Amniotic epithelial cell (primary cell): ENCODE measurements at regions not wholly inside any gene's neighbourhood (a gene's known extent, or its start where the extent isn't known, plus 50 kb on each side); places are given as distances from the start of the nearest gene placed in this dataset.
A peak's percentile ranks its signal among the peaks of the same experiment; 100 is the strongest.
"Not testable (repeated sequence)": the region's sequence is repeated elsewhere in the genome, so short reads cannot be mapped to it uniquely, and the experiment has no call there.

Source experiments
- DNase-seq: peaks from one replicate; pipeline ENCODE4 v3.0.0-alpha.2; 2010; ENCODE audit warnings: low read depth

DNA sequence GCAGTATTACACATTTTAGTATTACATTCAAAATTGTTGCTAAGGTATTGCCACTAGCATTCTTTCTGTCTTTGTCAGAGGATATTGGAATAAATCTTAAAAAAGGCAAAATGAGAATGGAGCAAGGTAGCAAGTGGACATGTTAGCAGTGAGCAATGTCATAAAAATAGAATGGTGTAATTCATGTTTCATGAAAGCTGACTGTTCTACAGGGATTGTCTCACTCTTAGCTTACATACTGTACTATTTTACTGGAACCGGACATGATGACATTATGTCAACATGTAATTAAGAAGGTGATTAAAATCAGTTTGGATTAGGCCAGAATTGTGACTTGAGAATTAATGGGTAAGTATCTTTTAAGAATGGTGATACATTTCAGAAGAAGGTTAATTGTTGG lies 1086.2 kb downstream of the STIM2 start:
- no peak for DNase-seq

DNA sequence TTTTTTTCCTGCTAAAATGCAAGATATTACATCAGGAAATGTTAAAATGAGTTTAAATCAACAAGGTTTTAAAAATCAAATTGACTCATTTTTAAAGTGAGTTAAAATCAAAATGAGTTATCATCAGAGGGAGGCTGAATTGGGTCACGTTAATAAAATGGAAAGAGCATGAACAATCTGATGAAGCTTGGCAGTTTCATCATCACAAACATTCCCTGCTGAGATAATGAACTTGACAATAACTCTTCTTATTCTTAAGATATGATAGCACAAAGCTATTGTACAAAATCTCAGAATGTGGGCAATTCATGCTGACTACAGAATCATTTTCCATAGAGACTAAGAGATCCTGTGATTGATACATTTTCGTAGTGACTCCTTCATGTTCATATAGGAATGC lies 1086.7 kb downstream of the STIM2 start:
- DNase-seq, result peak; percentile 76

DNA sequence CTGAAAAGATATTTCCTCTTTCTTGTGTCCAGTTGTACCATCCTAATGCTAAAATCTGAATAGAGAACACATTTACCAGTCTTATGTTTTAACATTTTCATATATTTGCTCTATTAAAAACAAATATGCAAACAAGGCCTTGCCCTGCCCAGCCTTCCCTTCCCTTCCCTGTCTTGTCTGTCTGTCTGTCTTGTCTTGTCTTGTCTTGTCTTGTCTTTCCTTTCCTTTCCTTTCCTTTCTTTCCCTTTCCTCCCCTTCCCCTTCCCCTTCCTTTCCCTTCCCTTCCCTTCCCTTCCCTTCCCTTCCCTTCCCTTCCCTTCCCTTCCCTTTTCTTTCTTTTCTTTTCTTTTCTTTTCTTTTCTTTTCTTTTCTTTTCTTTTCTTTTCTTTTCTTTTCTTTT lies 1103.5 kb downstream of the STIM2 start:
- DNase-seq, result no peak

GRCh38 chr4:27966664-27967063 lies 1106.0 kb downstream of the STIM2 start:
- no peak for DNase-seq

DNA sequence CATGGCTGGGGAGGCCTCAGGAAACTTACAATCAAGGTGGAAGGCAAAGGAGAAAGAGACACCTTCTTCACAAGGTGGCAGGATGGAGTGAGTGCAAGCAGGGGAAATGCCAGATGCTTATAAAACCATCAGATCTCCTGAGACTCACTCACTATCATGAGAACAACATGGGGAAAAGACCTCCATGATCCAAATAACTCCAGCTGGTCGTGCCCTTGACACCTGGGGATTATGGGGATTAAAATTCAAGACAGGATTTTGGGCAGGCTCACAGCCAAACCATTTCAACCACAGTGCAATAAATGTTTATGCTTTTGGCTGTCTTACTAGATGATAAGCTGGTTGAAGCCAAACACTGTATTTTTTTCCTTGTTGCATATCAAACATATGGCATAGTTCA lies 1112.4 kb downstream of the STIM2 start:
- peak; percentile 65 for DNase-seq

DNA sequence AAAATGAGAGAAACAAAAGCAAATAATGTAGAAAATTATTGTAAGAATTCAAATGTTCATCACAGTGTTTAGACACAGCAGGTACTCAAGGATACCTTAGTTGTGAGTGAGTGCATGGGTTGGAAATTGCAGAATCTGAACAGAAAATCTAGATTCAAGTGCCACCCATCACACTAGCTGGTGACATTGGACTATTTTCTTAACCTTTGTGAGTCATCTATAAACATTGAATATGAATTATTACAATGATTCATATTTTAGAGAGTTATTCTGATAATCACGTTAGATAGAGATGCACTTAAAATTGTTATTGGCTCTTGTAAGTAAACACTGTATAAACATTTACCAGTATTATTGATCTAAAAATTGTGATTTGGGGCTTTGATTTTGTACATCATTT lies 1113.1 kb downstream of the STIM2 start:
- no peak for DNase-seq

DNA sequence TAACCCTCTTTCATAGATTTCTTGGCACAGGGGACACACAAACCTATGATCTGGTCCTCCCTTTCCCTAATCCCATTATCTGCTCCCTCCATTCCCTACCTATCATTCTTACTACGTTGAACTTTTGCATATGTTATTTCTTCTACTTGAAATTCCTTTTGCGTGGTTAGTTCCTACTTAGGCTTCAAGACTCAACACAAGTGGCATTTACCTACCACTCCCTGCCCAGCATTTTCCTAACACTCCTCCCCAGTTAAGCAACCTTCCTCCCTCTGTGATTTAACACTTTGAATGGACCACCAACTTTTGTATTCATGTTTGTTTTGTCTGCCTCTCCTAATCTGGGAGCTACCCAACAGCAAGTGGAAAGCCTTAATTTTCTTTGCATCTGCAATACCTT lies 1113.7 kb downstream of the STIM2 start:
- no peak for DNase-seq

GRCh38 chr4:27974881-27975280 lies 1114.2 kb downstream of the STIM2 start:
- not testable (repeated sequence) for DNase-seq

DNA sequence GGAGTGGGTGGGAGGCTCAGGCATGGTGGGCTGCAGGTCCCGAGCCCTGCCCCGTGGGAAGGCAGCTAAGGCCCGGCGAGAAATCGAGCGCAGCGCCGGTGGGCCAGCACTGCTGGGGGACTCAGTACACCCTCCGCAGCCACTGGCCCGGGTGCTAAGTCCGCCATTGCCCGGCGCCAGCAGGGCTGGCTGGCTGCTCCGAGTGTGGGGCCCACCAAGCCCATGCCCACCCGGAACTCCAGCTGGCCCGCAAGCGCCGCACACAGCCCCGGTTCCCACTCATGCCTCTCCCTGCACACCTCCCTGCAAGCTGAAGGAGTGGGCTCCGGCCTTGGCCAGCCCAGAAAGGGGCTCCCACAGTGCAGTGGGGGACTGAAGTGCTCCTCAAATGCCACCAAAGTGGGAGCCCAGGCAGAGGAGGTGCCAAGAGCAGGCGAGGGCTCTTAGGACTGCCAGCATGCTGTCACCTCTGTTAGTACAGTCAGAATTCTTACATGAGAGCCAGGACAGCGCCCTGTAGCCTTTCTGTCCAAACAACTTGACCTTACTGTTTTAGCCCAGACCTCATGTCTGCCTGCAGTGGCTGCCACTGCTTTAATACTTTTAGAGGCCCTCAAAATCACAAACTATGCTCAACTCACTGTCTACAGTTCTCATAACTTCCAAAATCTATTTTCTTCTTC lies 1117.9 kb downstream of the STIM2 start:
- not testable (repeated sequence) for DNase-seq

DNA sequence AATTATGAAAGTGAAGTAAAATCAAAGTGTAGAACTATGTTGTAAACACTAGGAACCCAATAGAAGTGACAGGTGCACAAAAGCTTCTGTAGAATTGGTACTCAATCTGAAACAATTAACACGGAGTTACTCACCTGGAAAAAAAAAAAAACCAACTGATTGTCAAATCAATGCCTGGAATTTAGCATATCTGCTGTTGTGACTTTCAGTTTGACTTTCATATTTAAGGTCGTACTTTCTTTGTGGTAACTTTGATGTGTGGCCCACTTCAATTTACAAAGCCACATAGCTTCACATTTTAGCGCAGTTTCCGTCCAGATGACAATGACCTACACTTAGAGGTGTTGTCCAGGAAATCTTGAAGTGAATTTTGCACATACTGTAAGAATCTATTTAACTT lies 1124.9 kb downstream of the STIM2 start:
- no peak for DNase-seq

DNA sequence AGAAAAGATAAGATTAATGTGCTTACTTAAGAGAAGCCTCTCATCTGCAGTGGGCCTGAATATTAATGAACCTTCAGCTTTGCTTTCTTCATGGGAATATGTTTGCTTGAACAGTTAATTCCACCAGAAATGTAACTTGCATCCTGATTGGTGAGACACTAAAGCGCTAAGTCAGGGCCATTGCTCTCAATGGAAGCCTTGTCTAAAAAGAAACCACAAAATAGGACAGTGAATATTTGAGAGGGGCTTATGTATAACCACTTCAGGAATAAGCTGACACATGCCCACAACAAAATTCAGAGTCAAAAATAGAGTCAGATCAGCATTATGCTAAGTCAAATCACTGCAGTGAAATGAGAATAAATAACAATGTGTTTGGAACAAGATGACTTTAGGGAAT lies 1125.8 kb downstream of the STIM2 start:
- peak; percentile 31 for DNase-seq

DNA sequence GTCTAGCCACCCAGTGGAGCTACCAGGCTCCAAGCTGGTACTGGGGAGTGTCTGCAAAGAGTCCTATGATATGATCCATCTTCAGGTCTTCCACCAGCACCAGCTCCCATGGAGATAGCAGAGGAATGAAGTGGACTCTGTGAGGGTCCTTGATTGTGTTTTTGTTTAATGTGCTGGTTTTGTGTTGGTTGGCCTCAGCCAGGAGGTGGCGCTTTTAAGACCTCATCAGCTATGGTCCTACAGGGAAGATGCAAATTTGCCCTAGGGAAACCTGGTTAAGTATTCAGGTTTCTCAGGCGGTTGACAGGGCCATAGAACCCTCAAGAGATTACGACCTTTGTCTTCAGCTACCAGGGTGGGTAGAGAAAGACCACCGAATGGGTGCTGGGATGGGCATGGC lies 1141.1 kb downstream of the STIM2 start:
- no peak for DNase-seq

DNA sequence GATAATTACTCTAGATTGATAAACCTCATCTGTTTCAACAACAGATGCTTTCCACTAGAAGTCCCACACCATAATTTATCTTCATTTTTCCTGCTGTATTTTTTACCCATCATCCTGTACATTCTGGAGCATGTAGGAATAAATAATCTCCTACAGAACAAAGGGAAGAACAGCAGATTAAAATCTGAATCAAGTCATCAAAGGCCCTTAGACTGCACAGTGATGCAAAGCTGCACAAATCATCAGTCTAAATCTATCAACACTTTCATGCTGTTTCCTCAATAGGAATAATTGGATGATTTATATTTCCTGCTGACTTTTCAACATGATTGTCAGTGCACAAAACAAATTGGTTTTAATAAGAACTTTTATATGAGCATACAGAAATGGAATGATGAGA lies 1143.9 kb downstream of the STIM2 start:
- no peak for DNase-seq

GRCh38 chr4:28006021-28006420 lies 1145.4 kb downstream of the STIM2 start:
- DNase-seq, result no peak

DNA sequence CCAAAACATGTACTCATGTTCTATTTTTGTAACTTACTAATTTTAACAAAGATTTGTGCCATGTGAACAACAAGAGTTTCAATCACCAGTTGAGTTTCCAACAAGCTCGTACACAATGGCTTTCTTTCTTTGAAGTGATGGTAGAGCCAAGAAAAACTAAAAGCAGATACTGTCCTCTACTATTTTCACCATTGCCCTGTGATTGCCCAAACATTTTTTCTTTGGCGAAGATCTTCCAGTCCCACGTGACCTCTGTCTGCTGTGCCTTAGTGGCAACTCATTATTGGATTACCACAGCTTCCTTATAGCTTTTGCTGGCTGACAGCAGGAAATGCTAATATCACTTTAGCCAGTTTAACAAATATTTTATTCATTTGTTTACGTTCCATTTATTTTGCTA lies 1147.1 kb downstream of the STIM2 start:
- no peak for DNase-seq

- peak; percentile 56 for DNase-seq
These were observed 1148.9 kb downstream of the STIM2 start for GRCh38 chr4:28009541-28009940.

GRCh38 chr4:28010577-28011240 lies 1150.1 kb downstream of the STIM2 start:
- peak; percentile 87 for DNase-seq

DNA sequence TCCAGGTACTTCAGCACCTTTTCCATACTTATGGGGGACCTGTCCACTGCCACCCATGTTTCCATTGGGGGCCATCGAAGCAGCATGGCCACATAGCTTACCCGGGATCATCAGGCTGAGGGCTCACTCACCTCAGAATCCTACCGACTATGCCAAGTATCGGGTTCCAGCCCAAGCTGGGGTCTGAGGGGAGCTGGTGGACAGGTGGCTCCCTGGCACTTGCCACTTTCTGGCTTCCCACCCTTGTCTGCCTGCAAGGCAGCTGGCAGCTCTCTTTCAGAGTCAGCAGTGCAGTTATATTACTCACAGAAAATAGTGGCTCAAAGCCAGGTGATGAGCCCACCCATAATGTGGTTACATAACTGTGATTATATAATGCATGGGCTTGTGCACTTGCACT lies 1153.8 kb downstream of the STIM2 start:
- DNase-seq, result peak; percentile 29

DNA sequence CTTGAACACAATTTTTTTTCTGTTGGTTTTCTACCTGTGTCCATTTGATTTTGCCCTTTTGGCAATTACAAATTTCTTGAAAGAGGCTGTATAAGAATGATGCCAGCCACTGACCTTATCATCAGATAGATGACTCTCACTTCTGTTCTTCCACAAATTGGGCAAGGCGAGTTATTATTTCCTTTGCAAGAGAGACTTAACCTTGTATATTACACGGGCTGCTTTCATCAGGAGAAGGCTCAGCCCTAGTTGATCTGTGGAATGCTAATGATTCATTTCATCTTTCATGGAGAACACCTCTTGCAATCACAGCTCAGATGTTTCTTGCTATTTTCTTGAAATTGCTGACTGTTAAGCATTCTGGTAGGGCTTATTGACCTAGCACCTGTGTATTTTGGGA lies 1155.4 kb downstream of the STIM2 start:
- DNase-seq, result peak; percentile 68

- DNase-seq, result peak; percentile 77
These were observed 1177.6 kb downstream of the STIM2 start for GRCh38 chr4:28038253-28038652.

DNA sequence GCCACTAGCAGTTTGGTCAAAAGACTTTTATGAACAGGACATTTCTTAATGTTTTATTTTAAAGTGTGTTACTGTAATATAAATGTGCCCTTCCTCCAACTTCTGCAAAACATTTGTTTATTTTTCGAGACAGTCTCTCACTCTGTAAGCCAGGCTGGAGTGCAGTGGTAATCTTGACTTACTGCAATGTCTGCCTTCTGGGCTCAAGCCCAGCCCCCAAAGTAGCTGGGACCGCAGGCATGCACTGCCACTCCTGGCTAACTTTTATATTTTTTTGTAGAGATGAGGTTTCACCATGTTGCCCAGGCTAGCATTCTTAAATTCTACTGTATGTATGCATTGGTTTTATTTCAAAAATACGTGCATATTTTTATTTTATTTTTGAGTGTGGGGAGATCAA lies 1201.9 kb downstream of the STIM2 start:
- DNase-seq, result peak; percentile 3

GRCh38 chr4:28073860-28074555 lies 1213.4 kb downstream of the STIM2 start:
- no peak for DNase-seq

GRCh38 chr4:28075401-28075956 lies 1214.8 kb downstream of the STIM2 start:
- peak; percentile 1 for DNase-seq
